ENCODE measurements at regions not wholly inside any gene's neighbourhood (a gene's known extent, or its start where the extent isn't known, plus 50 kb on each side); places are given as distances from the start of the nearest gene placed in this dataset.
"Not testable (repeated sequence)": the region's sequence is repeated elsewhere in the genome, so short reads cannot be mapped to it uniquely, and the experiment has no call there.

DNA sequence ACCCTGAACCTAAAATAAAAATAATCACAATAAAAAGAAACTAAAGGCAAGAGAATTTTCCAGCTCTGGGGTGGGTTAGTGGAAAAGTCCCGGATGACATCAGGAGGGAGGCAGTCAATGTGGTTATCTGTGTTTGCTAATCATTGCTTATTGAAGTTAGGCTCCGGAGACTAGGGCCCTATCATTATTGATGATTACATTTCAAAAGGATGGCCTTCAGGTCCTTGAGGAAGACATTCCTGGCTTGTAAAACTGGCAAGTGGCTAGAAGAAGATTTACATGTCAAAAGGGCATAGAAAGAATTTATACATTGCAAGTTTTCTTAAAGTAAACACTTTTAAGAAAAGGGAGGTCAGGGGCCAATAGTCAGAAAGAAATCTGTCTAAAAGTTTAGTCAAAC lies 123.4 kb downstream of the POSTN start:
- ATAC-seq (ENCODE audit: poor library complexity) (no peak), DNase-seq (no peak)
- POLR2A ChIA-PET: no interaction called here
- CTCF ChIA-PET: no interaction called here
- Mint-ChIP-seq H3K27me3 (no peaks in the 10 kb centered on the region), H3K9me3 (no peaks in the 10 kb centered on the region), H3K27ac (no peak overlapping the region), H3K4me1 (ENCODE audit: low read depth) (no peaks in the 10 kb centered on the region), H3K4me3 (no peak overlapping the region), H3K36me3 (ENCODE audit: low read depth) (no peaks in the 10 kb centered on the region)
- Histone ChIP-seq H3K27me3 (ENCODE audit: control insufficient read depth in 1 of 2, insufficient read depth in 2 of 2, low read length in 2 of 2) (no peaks in the 10 kb centered on the region), H3K9me3 (ENCODE audit: control insufficient read depth in 1 of 2, insufficient read depth in 1 of 2, low read length in 2 of 2) (no peaks in the 10 kb centered on the region), H3K36me3 (ENCODE audit: insufficient read depth, low read length) (no peaks in the 10 kb centered on the region), H3K4me1 (ENCODE audit: insufficient read depth, low read length) (no peaks in the 10 kb centered on the region), H3K27ac (ENCODE audit: low read depth in 1 of 2, low read length in 2 of 2) (no peak overlapping the region), H3K4me3 (ENCODE audit: low read length) (no peak overlapping the region)
- intact Hi-C loops (cut with DNase I, micrococcal nuclease): no loop called here
- no peak for TF ChIP-seq CTCF (IDR thresholded peaks at IDR 0.05)

GRCh38 chr13:37473035-37473434 lies 125.5 kb downstream of the POSTN start:
- POLR2A ChIA-PET: no interaction called here
- ATAC-seq (ENCODE audit: poor library complexity): no peak
- intact Hi-C loops (cut with DNase I, micrococcal nuclease): no loop called here

GRCh38 chr13:37472266-37472665 lies 126.3 kb downstream of the POSTN start:
- H3K9me3 ChIP-seq (ENCODE audit: control insufficient read depth in 1 of 2, insufficient read depth in 1 of 2, low read length in 2 of 2); DNase-seq; ATAC-seq (ENCODE audit: poor library complexity); H3K36me3 Mint-ChIP-seq (ENCODE audit: low read depth); H3K4me1 ChIP-seq (ENCODE audit: insufficient read depth, low read length); POLR2A ChIA-PET; H3K4me3 Mint-ChIP-seq; intact Hi-C loops (cut with DNase I, micrococcal nuclease); H3K27ac ChIP-seq (ENCODE audit: low read depth in 1 of 2, low read length in 2 of 2); H3K27me3 Mint-ChIP-seq; H3K9me3 Mint-ChIP-seq; CTCF ChIA-PET; H3K4me3 ChIP-seq (ENCODE audit: low read length); H3K4me1 Mint-ChIP-seq (ENCODE audit: low read depth); H3K36me3 ChIP-seq (ENCODE audit: insufficient read depth, low read length); H3K27me3 ChIP-seq (ENCODE audit: control insufficient read depth in 1 of 2, insufficient read depth in 2 of 2, low read length in 2 of 2); H3K27ac Mint-ChIP-seq: not testable (repeated sequence)

More at GRCh38 chr13:37473035-37473434, 125.5 kb downstream of the POSTN start:
- Histone ChIP-seq H3K9me3 (ENCODE audit: control insufficient read depth in 1 of 2, insufficient read depth in 1 of 2, low read length in 2 of 2) (no peaks in the 10 kb centered on the region), H3K27ac (ENCODE audit: low read depth in 1 of 2, low read length in 2 of 2) (no peak overlapping the region), H3K4me3 (ENCODE audit: low read length) (no peak overlapping the region), H3K27me3 (ENCODE audit: control insufficient read depth in 1 of 2, insufficient read depth in 2 of 2, low read length in 2 of 2) (no peaks in the 10 kb centered on the region), H3K36me3 (ENCODE audit: insufficient read depth, low read length) (no peaks in the 10 kb centered on the region), H3K4me1 (ENCODE audit: insufficient read depth, low read length) (no peaks in the 10 kb centered on the region)
- CTCF ChIA-PET: no interaction called here
- Mint-ChIP-seq H3K36me3 (ENCODE audit: low read depth) (no peaks in the 10 kb centered on the region), H3K27ac (no peak overlapping the region), H3K4me3 (no peak overlapping the region), H3K9me3 (peaks cover 2% of the 10 kb centered on the region), H3K27me3 (no peaks in the 10 kb centered on the region), H3K4me1 (ENCODE audit: low read depth) (no peaks in the 10 kb centered on the region)
- DNase-seq: no peak
- no peak for TF ChIP-seq CTCF (IDR thresholded peaks at IDR 0.05)

GRCh38 chr13:37460166-37460565 lies 138.4 kb downstream of the POSTN start:
- peaks cover 11% of the 10 kb centered on the region for H3K9me3 Mint-ChIP-seq
- H3K4me3 Mint-ChIP-seq: no peak overlapping the region
- H3K4me1 ChIP-seq (ENCODE audit: insufficient read depth, low read length): no peaks in the 10 kb centered on the region

More at GRCh38 chr13:37460166-37460565, 138.4 kb downstream of the POSTN start:
- DNase-seq (no peak), ATAC-seq (ENCODE audit: poor library complexity) (no peak)
- Histone ChIP-seq H3K27me3 (ENCODE audit: control insufficient read depth in 1 of 2, insufficient read depth in 2 of 2, low read length in 2 of 2) (no peaks in the 10 kb centered on the region), H3K9me3 (ENCODE audit: control insufficient read depth in 1 of 2, insufficient read depth in 1 of 2, low read length in 2 of 2) (peaks cover 0 to 3% of the 10 kb centered on the region in 2 experiments), H3K27ac (ENCODE audit: low read depth in 1 of 2, low read length in 2 of 2) (no peak overlapping the region), H3K4me3 (ENCODE audit: low read length) (no peak overlapping the region), H3K36me3 (ENCODE audit: insufficient read depth, low read length) (no peaks in the 10 kb centered on the region)
- POLR2A ChIA-PET: no interaction called here
- no peak for TF ChIP-seq CTCF (IDR thresholded peaks at IDR 0.05)
- Mint-ChIP-seq H3K4me1 (ENCODE audit: low read depth) (no peaks in the 10 kb centered on the region), H3K27ac (no peak overlapping the region), H3K27me3 (no peaks in the 10 kb centered on the region), H3K36me3 (ENCODE audit: low read depth) (no peaks in the 10 kb centered on the region)
- CTCF ChIA-PET: no interaction called here
- intact Hi-C loops (cut with DNase I, micrococcal nuclease): no loop called here
